ENCODE measurements at regions not wholly inside any gene's neighbourhood (a gene's known extent, or its start where the extent isn't known, plus 50 kb on each side); places are given as distances from the start of the nearest gene placed in this dataset.

GRCh38 chr13:68078469-68078868 lies 848.3 kb upstream of the PCDH9 start:
- no peak for DNase-seq

GRCh38 chr13:68076046-68076445 lies 845.9 kb upstream of the PCDH9 start:
- no peak for DNase-seq

- DNase-seq = no peak
These were observed 836.9 kb upstream of the PCDH9 start for GRCh38 chr13:68066879-68067513.

- DNase-seq = no peak
These were observed 834.0 kb upstream of the PCDH9 start for GRCh38 chr13:68064001-68064770.

GRCh38 chr13:68063181-68063580 lies 833.0 kb upstream of the PCDH9 start:
- no peak for DNase-seq

GRCh38 chr13:68057836-68058235 lies 827.7 kb upstream of the PCDH9 start:
- DNase-seq = no peak

GRCh38 chr13:68056816-68057710 lies 826.9 kb upstream of the PCDH9 start:
- no peak for DNase-seq

- no peak for DNase-seq
These were observed 821.8 kb upstream of the PCDH9 start for GRCh38 chr13:68051910-68052309.

- DNase-seq = no peak
These were observed 820.6 kb upstream of the PCDH9 start for GRCh38 chr13:68050761-68051160.

- DNase-seq = no peak
These were observed 818.7 kb upstream of the PCDH9 start for GRCh38 chr13:68048802-68049359.

GRCh38 chr13:68047889-68048288 lies 817.8 kb upstream of the PCDH9 start:
- no peak for DNase-seq

- no peak for DNase-seq
These were observed 816.8 kb upstream of the PCDH9 start for GRCh38 chr13:68046903-68047302.

- no peak for DNase-seq
These were observed 800.1 kb upstream of the PCDH9 start for GRCh38 chr13:68030152-68030809.

- DNase-seq = no peak
These were observed 798.6 kb upstream of the PCDH9 start for GRCh38 chr13:68028701-68029100.

GRCh38 chr13:68027306-68027705 lies 797.2 kb upstream of the PCDH9 start:
- no peak for DNase-seq

GRCh38 chr13:68026077-68026476 lies 795.9 kb upstream of the PCDH9 start:
- no peak for DNase-seq

- DNase-seq = no peak
These were observed 795.5 kb upstream of the PCDH9 start for GRCh38 chr13:68025604-68026003.

GRCh38 chr13:68023838-68024581 lies 793.9 kb upstream of the PCDH9 start:
- no peak for DNase-seq

- DNase-seq = no peak
These were observed 789.8 kb upstream of the PCDH9 start for GRCh38 chr13:68019901-68020300.

- DNase-seq = no peak
These were observed 779.4 kb upstream of the PCDH9 start for GRCh38 chr13:68009546-68009945.

GRCh38 chr13:68007576-68007975 lies 777.4 kb upstream of the PCDH9 start:
- DNase-seq = no peak

- no peak for DNase-seq
These were observed 766.0 kb upstream of the PCDH9 start for GRCh38 chr13:67996101-67996500.
